IMR-90 (cell line): ENCODE measurements at regions not wholly inside any gene's neighbourhood (a gene's known extent, or its start where the extent isn't known, plus 50 kb on each side); places are given as distances from the start of the nearest gene placed in this dataset.

Experiments
- ATAC-seq: fragments of 200-7000 bp; cut with Tn5 transposase; 2 replicates; pipeline ENCODE4 v1.9.1; 2020; ENCODE audit warnings: low read depth, mild to moderate bottlenecking, moderate library complexity
- BruUV-seq: library from RNA; stranded (reverse); fragments of 400-500 nt; replicated peaks from 2 replicates; lab custom pipeline; 2021; lab: Mats Ljungman, UMichigan
- CTCF ChIA-PET: fragments of 300-600 bp; formaldehyde crosslinking; extraction: SDS; loops from one replicate; lab custom pipeline; 2021; ENCODE audit warnings: antibody characterized with exemption; lab: Yijun Ruan, JAX
- POLR2A ChIA-PET: fragments of 300-600 bp; sonication (Branson Sonifier 250); formaldehyde crosslinking; loops from one replicate; lab custom pipeline; 2022; ENCODE audit warnings: antibody characterized with exemption; ENCODE audit not compliant: unreplicated experiment; lab: Charles Lee
- DNase-seq: peaks from one replicate; pipeline ENCODE4 v3.0.0; 2013
- H2AFZ ChIP-seq: replicated peaks from 2 replicates; pipeline ENCODE3; 2013; ENCODE audit warnings: low read length, mild to moderate bottlenecking; ENCODE audit not compliant: poor library complexity
- H2AK5ac ChIP-seq: 2 replicates; pipeline ENCODE4 v1.6.1; 2013; ENCODE audit warnings: low read depth, low read length, inconsistent platforms
- H2AK9ac ChIP-seq: replicated peaks from 2 replicates; pipeline ENCODE3; 2013; ENCODE audit warnings: mild to moderate bottlenecking, low read depth, low read length, moderate library complexity; ENCODE audit not compliant: poor library complexity
- H2BK120ac ChIP-seq: 2 replicates; pipeline ENCODE4 v1.6.1; 2013; ENCODE audit warnings: low read depth, low read length, inconsistent platforms
- H2BK15ac ChIP-seq: 3 replicates; pipeline ENCODE4 v1.6.1; 2013; ENCODE audit warnings: low read depth, low read length, inconsistent platforms
- H2BK20ac ChIP-seq: 2 replicates; pipeline ENCODE4 v1.6.1; 2013; ENCODE audit warnings: low read depth, mild to moderate bottlenecking, inconsistent platforms, low read length, moderate library complexity
- H2BK5ac ChIP-seq: 2 replicates; pipeline ENCODE4 v1.6.1; 2013; ENCODE audit warnings: mild to moderate bottlenecking, low read depth, low read length, inconsistent platforms; ENCODE audit not compliant: poor library complexity, severe bottlenecking
- H3K14ac ChIP-seq: replicated peaks from 2 replicates; pipeline ENCODE4 v1.6.1; 2013; ENCODE audit warnings: low read depth, low read length, inconsistent platforms
- H3K18ac ChIP-seq: 2 replicates; pipeline ENCODE4 v1.6.1; 2013; ENCODE audit warnings: low read depth, low read length, control low read depth
- H3K23ac ChIP-seq: 2 replicates; pipeline ENCODE4 v1.6.1; 2013; ENCODE audit warnings: low read depth, low read length, inconsistent platforms
- H3K27ac ChIP-seq: 2 replicates; pipeline ENCODE4 v1.5.1; 2013; ENCODE audit warnings: mild to moderate bottlenecking, control low read depth, low read length; ENCODE audit not compliant: insufficient read depth
- H3K27me3 ChIP-seq: 2 replicates; pipeline ENCODE4 v1.6.1; 2013; ENCODE audit warnings: low read length; ENCODE audit not compliant: control insufficient read depth, insufficient read depth
- H3K36me3 ChIP-seq: 2 replicates; pipeline ENCODE4 v1.6.1; 2013; ENCODE audit warnings: low read length, mixed read lengths; ENCODE audit not compliant: control insufficient read depth, insufficient read depth
- H3K4ac ChIP-seq: 2 replicates; pipeline ENCODE4 v1.6.1; 2013; ENCODE audit warnings: low read depth, low read length, inconsistent platforms
- H3K4me1 ChIP-seq: 2 replicates; pipeline ENCODE4 v1.6.1; 2013; ENCODE audit warnings: low read length, mixed read lengths; ENCODE audit not compliant: control insufficient read depth, insufficient read depth
- H3K4me2 ChIP-seq: 2 replicates; pipeline ENCODE4 v1.6.1; 2013; ENCODE audit warnings: low read depth, mild to moderate bottlenecking, control low read depth, low read length, moderate library complexity
- H3K4me3 ChIP-seq: 2 replicates; pipeline ENCODE4 v1.5.1; 2013; ENCODE audit warnings: low read depth, mild to moderate bottlenecking, control low read depth, low read length, moderate library complexity; ENCODE audit not compliant: insufficient read depth
- H3K56ac ChIP-seq: 2 replicates; pipeline ENCODE4 v1.6.1; 2013; ENCODE audit warnings: low read length, inconsistent platforms; ENCODE audit not compliant: insufficient read depth; ENCODE audit errors: extremely low read depth
- H3K79me1 ChIP-seq, 2 experiments: 2 replicates each; pipeline ENCODE4 v1.6.1; 2013; ENCODE audit warnings: low read length in 2 of 2, inconsistent platforms in 1 of 2, low read depth in 1 of 2
- H3K9ac ChIP-seq: 2 replicates; pipeline ENCODE4 v1.6.1; 2013; ENCODE audit warnings: low read depth, low read length, control low read depth
- H3K9me1 ChIP-seq: 2 replicates; pipeline ENCODE4 v1.6.1; 2013; ENCODE audit warnings: low read length, inconsistent platforms; ENCODE audit not compliant: insufficient read depth
- H3K9me3 ChIP-seq: 2 replicates; pipeline ENCODE4 v1.6.1; 2013; ENCODE audit warnings: low read length; ENCODE audit not compliant: control insufficient read depth, insufficient read depth
- H4K20me1 ChIP-seq: 2 replicates; pipeline ENCODE4 v1.6.1; 2013; ENCODE audit warnings: low read length, inconsistent platforms; ENCODE audit not compliant: insufficient read depth
- H4K5ac ChIP-seq: 2 replicates; pipeline ENCODE4 v1.6.1; 2013; ENCODE audit warnings: mild to moderate bottlenecking, low read depth, low read length, control low read depth
- H4K8ac ChIP-seq, 2 experiments: 2 replicates each; pipeline ENCODE4 v1.6.1; 2013; ENCODE audit warnings: low read depth in 2 of 2, low read length in 2 of 2, control low read depth in 1 of 2, inconsistent platforms in 1 of 2
- H4K91ac ChIP-seq: 2 replicates; pipeline ENCODE4 v1.6.1; 2013; ENCODE audit warnings: low read depth, low read length, inconsistent platforms; ENCODE audit not compliant: insufficient read depth
- BHLHE40 ChIP-seq: fragments of 150-350 bp; IDR thresholded peaks from 2 replicates; pipeline ENCODE4 v1.6.1; 2016; ENCODE audit warnings: mild to moderate bottlenecking, low read depth, low read length
- MAZ ChIP-seq: IDR thresholded peaks from 2 replicates; pipeline ENCODE4 v1.6.1; 2012; ENCODE audit warnings: low read depth, mild to moderate bottlenecking, low read length, improper control_type of control experiment, moderate library complexity, borderline replicate concordance
- POLR2A ChIP-seq: IDR thresholded peaks from 2 replicates; pipeline ENCODE4 v1.6.1; 2012; ENCODE audit warnings: mild to moderate bottlenecking, low read depth, low read length
- SMC3 ChIP-seq: fragments of 150-350 bp; IDR thresholded peaks from 2 replicates; pipeline ENCODE4 v1.6.1; 2016; ENCODE audit warnings: low read depth, mild to moderate bottlenecking, antibody characterized with exemption, low read length, moderate library complexity
- WGBS, 2 experiments: methylation state at CpG; one replicate each; pipeline versions ENCODE4 v1.1.5 to v1.1.7; 2013; ENCODE audit warnings: missing lambda C conversion rate in 2 of 2; ENCODE audit not compliant: insufficient read length in 1 of 2; ENCODE audit errors: extremely low coverage in 2 of 2; 5-methylcytosine and 5-hydroxymethylcytosine counted together
- dilution Hi-C: fragments of 300-500 bp; cut with HindIII; formaldehyde crosslinking; loops from one replicate; pipeline ENCODE4 v1.14.3; 2018; ENCODE audit warnings: low sequenced_read_pairs; ENCODE audit not compliant: unreplicated experiment
- in situ Hi-C: fragments of 300-500 bp; cut with MboI; formaldehyde crosslinking; loops from 3 replicates; pipeline ENCODE4 v1.14.3; 2019; ENCODE audit warnings: low sequenced_read_pairs, inconsistent platforms, mixed read lengths
- intact Hi-C: fragments of 100-400 bp; cut with micrococcal nuclease; formaldehyde crosslinking; loops from 2 replicates; pipeline ENCODE4 v1.10.0; 2022

DNA sequence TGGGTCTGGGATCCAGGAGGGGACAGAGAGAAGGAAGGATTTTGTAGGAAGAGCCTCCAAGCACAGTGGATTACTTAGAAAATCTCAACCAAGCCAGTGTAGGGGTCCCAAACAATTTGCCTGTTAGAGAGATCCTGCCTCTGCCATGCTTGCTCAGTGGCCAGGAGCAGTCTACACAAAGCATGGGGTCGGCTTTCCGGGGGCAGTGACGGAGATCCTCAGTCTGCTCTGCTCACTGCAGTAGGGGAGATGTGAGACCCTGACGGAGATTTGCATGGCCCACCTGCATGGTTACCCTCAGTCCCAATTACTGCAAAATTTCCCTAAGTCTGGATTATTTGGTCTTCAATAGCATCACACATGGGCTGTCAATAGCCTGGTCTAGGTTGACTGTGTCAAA, 385.2 kb downstream of the CMPK2 start:
- ATAC-seq (no peak), DNase-seq (no peak)
- Histone ChIP-seq H3K4ac (no peak overlapping the region), H4K91ac (no peak overlapping the region), H4K5ac (no peak overlapping the region), H2AFZ (no peak overlapping the region), H2BK120ac (no peak overlapping the region), H2BK15ac (no peak overlapping the region), H3K14ac (no peak overlapping the region), H4K20me1 (no peaks in the 10 kb centered on the region), H2AK5ac (no peak overlapping the region), H3K9me1 (no peaks in the 10 kb centered on the region), H3K18ac (no peak overlapping the region), H3K56ac (no peak overlapping the region), H2BK20ac (no peak overlapping the region), H3K36me3 (no peaks in the 10 kb centered on the region), H3K27me3 (no peaks in the 10 kb centered on the region), H3K23ac (no peak overlapping the region), H4K8ac (no peak overlapping the region), H3K4me2 (no peak overlapping the region), H3K27ac (no peak overlapping the region), H3K9ac (no peak overlapping the region), H2BK5ac (no peak overlapping the region), H2AK9ac (no peak overlapping the region), H3K79me1 (no peaks in the 10 kb centered on the region), H3K4me3 (no peak overlapping the region), H3K4me1 (no peaks in the 10 kb centered on the region), H3K9me3 (peaks cover 3% of the 10 kb centered on the region; the same call in 1 of the 2 replicates)
- intact Hi-C loops (no loop called here), in situ Hi-C loops (no loop called here), dilution Hi-C loops (no loop called here)
- CTCF ChIA-PET = no interaction called here
- WGBS, 2 experiments = no CpG with 5 or more reads among the region's 4 CpGs
- POLR2A ChIA-PET = no interaction called here
- BruUV-seq = no TSS peak
- TF ChIP-seq BHLHE40 = no peak
- no peak for TF ChIP-seq SMC3
- TF ChIP-seq MAZ = no peak
- no peak for TF ChIP-seq POLR2A
